ENCODE measurements at regions not wholly inside any gene's neighbourhood (a gene's known extent, or its start where the extent isn't known, plus 50 kb on each side); places are given as distances from the start of the nearest gene placed in this dataset.
"Not testable (repeated sequence)": the region's sequence is repeated elsewhere in the genome, so short reads cannot be mapped to it uniquely, and the experiment has no call there.

DNA sequence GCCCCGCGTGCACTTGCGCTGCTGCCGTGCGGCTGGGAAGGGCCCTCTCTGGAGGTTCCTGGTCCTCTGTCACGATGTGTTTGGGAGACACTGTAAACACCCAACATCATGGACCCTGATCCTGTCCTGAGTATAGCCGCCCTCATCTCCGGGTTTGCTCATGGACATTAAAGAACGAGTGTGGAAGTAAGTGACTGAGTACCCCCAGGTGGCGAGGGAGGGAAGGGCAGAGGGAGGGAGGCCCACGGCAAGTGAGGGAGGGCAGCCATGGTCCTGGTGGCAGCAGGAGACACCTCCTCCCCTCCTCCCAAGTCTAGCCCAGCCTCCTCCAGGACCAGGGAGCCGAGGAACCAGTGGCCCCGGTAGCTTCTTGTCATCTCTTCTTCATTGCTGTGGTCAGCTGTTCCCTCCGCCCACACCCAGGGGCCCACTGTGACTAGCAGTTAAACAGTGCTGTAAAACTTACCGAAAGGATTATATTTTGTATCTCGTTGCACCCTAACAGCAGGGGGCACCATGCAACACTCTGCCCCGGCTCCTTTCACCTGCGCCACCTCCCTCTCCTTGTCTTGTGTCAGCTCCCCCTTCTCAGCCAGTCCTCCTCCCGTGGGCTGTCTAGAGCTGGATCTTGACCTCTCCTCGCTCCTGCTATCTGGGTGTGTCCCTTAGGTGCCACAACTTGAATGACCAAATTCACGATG is 566.5 kb upstream of the B3GAT1 start:
- no peak for DNase-seq (ENCODE audit: low read depth)

DNA sequence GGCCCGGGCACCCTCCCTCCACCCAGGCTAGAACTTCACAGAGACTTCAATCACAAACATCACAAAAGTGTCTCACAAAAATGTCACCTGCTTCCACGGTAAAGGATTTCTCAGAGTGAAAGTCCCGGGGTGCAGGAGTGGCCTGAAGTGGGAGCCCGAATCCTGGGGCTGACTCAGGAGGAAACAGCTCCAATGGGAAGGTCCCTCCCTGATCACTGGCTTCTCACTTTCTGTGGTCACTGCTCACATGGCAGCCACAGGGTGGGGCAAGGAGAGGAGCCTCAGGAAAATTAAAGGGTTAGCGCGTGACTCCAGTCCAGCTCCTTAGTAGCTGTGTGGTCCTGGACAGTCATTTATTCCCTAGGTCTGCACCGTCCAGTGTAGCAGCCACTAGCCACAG is 564.5 kb upstream of the B3GAT1 start:
- no peak for DNase-seq (ENCODE audit: low read depth)

DNA sequence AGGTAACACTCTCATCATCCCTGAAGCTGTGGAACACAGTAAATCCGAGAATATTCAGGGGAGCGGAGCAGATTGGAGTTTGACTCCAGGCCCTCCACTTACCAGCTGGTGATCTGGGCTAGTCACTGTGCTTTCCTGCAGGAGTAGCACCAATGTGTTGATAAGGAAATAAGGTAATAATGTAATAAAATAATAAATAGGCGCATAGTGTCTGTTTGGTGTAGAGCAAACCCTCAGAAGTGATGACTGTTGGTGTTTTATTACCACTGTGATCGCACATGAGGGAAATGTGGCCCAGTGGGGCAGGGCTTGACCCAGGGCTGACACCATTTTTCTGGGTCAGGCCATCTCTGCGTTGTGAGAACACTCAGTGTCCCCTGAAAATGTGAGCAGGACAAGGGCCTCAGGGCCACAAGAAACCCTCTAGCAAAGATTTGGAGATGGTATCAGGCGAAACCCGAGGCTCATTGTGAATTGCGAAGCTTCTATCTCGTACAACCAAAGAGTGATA is 563.9 kb upstream of the B3GAT1 start:
- no peak for DNase-seq (ENCODE audit: low read depth)

DNA sequence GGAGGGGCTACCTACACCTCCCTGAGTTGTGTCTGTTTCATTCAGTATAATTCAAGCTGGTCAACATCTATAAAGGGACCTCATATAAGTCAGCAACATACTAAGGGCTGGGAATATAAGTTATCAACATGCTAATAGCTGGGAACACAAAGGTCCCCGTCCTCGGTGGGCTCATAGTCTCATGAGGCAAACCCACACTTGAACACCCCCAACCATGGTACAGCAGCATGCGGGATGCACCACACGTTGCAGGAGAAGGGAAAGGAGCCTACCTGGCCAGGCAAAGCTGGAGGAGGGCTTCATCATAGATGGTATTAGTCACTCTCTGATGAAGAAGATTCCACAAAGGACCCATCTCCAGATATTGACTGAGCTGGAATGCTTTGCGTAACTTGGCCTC is 561.8 kb upstream of the B3GAT1 start:
- no peak for DNase-seq (ENCODE audit: low read depth)

DNA sequence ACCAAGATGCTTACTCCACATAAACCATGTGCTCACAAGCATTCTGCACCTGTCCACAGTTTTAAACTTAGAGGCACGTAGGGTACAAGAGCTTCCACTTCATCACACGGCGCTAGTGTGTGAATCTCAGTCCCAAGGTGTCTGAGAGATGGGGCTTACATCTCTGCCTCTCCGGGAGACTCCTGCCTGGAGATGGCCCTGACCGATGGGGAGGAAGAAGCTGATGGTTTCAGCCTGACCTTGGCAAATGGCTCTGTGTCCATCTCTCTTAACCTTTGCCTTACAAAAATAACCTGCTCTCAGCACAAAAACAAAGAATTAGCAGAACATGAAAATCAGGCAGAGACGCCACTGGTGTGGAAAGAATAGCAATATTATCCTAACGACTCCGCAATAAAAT is 559.3 kb upstream of the B3GAT1 start:
- no peak for DNase-seq (ENCODE audit: low read depth)

DNA sequence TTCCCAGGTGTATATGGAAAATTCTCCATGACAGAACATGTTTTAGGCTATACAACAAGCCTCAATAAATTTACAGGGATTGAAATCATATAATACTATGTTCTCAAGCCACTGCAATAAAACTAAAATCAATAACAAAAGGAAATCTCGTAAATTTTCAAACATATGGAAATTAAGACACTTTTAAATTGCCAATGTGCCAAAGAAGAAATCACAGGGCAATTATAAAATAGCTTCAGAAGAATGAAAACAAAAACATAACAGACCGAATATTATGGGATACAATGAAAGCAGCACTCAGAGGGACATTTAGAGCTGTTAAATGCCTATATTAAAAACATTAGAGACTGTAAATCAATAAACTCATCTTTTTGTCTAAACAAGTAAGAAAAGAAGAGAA is 555.7 kb upstream of the B3GAT1 start:
- no peak for DNase-seq (ENCODE audit: low read depth)

DNA sequence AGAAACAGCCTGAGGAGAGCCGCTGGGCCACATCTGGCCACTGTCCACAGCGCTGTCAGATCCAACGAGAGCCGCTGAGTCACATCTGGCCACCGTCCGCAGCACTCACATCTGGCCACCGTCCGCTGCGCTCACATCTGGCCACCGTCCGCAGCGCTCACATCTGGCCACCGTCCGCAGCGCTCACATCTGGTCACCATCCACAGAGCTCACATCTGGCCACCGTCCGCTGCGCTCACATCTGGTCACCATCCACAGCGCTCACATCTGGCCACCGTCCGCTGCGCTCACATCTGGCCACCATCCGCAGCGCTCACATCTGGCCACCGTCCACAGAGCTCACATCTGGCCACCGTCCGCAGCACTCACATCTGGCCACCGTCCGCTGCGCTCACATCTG is 549.3 kb upstream of the B3GAT1 start:
- DNase-seq (ENCODE audit: low read depth) = not testable (repeated sequence)

DNA sequence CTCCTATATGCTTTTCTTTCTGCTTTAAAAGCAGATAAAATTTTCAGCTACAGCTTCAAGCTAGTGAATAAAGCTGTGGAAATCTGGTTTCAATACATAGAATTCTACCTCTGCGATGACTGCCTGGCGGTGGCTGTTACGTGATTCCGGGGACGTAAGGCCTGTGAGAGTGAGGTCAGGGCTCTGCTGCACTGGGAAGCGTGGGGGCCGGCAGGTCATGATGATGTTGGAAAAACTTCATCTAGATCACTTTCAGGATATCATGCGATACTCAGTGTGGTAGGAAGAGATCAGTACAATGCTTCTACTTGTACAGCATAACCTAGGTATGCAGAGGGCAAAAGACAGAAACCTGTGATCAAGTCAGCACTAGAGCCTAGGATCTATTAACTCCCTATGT is 546.8 kb upstream of the B3GAT1 start:
- no peak for DNase-seq (ENCODE audit: low read depth)

DNA sequence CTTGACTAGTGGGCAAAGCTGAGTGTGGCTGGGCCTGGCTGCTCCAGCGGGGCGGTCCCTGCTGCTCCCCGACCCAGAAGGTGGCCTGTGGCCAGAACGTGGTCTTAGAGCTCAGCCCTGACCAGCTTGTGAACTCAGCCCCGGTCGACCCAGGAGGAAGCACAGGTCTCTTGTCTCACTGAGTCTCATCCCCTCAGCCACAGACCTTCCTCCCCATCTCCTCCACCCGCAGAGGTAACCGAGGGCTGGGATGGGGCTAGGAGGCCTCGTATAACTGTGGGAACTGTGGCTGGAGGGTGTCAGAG is 546.2 kb upstream of the B3GAT1 start:
- DNase-seq (ENCODE audit: low read depth) = no peak

DNA sequence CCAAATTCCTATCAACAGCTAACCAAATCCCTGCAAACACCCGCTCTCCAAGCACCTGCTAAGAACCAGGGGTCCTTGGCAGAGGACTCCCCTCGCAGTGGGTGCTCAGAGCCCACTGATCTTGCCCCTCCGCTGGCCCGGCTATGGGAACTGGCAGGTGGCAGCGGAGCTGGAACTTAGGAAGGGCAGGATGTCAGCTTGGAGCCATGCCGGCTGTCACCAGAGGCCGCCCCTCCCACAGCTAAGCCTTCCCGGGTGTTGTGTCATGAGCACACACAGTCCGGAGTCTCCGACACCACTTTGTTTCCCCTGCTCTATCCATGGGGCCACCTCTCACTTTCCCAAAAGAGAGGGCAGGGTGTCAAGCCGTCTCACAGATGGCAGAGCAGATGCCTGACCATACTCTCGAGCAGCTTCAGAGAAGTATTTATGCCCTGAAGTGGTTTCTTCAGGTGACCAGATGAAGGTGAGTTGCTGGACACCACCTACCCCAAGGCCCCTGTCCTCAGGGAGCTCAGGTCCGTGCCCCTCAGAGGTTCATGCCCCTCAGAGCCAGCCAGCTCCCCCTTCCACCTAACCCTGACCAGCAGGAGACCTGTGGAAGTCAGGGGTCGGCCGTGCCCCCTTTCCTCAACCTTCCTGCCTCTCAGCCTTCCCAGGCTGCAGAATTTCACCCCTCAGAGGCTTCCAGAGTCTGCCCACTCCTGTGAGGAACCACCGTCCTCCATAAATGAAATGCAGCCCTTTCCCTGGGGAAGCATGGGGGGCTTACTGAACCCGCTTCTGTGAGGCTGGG is 545.7 kb upstream of the B3GAT1 start:
- no peak for DNase-seq (ENCODE audit: low read depth)

DNA sequence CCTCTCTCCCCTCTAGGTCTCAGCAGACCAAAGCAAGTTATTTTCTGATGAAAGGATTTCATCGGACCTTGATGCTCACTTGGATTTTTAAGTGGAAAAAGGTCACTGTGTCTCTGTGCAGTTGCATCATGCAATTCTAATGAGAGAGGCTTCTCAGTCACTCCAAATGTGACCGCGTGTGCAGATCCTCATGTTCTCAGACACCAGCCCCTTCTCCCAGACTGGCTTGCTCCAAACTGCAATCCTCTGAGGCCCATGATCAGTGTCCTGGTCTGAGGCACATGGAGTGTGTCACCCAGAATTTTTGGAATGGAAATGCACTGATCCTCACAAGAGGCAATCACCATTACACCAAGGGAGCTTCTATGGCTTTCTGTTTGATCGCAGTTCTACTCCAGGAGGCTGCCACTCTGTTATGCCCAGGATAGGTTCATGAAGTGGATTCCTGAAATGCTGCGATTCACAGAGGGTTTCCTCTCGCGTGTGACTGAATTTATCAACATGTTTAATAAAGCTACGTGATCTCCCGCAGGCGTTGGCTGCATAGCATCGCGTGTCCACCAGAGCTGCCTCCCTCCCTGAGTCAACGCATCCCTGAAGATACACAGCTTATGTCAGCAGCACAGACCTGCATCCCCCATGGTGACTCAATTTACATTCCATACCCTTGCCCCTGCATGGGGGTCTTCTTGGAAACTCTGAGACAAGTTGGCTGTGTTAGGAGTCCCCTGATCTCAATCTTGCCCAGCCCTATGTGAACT is 544.6 kb upstream of the B3GAT1 start:
- DNase-seq (ENCODE audit: low read depth) = no peak

DNA sequence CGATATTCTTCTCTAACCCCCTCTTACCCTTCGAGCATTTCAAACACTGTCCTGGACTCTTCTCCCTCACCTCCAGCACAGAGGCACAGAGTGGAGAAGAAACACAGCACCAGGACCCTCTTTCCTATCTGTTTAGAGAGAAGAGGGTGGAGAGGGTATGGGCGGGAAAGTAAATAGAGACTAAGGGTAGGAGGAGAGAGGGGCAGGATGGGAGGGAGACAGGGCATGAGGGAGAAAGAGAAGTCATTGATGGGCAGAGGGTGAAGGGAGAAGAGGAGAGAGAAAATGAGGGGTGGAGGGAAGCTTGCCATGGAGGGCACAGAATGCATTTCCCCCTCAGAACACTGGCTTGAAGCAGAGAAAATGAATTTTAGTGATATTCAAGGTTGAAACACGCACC is 543.9 kb upstream of the B3GAT1 start:
- DNase-seq (ENCODE audit: low read depth) = not testable (repeated sequence)

DNA sequence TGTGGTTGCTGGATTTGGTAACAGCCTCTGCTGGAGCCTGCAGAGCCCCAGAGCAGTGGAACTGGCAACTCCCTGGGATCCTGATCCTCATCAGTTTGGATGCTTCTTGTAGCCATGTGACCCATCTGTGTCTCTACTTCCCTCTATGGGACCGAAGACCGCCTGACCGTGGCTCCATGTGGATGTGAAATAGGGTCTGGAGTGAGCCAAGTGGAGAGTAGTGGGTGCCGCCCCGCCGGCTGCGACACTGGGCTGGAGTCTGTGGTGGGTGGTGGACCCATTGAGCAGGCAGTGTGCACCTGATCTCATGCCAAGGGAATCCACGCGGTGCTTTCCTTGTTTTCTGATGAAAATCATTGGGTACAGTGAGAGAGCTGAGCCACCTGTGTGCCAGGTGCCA is 543.2 kb upstream of the B3GAT1 start:
- no peak for DNase-seq (ENCODE audit: low read depth)

DNA sequence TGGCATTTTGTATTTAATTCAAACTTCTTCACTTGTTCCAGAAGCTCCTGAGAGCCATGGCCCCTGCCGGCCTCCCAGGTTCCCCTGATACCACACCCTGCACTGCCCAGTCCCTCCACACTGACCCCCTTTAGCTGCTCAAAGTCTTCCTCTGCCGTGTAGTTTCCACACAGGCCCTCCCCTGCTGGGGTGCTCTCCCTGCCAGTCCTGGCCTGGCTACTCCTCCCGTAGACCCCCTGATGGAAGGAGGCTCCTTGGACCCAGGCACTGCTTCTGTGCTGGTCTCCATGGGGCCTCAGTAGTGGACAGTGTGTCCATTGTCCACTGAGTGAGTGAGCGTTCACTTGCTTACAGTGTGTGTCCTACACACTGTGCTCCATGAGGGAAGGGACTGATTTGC is 542.4 kb upstream of the B3GAT1 start:
- DNase-seq (ENCODE audit: low read depth) = not testable (repeated sequence)

DNA sequence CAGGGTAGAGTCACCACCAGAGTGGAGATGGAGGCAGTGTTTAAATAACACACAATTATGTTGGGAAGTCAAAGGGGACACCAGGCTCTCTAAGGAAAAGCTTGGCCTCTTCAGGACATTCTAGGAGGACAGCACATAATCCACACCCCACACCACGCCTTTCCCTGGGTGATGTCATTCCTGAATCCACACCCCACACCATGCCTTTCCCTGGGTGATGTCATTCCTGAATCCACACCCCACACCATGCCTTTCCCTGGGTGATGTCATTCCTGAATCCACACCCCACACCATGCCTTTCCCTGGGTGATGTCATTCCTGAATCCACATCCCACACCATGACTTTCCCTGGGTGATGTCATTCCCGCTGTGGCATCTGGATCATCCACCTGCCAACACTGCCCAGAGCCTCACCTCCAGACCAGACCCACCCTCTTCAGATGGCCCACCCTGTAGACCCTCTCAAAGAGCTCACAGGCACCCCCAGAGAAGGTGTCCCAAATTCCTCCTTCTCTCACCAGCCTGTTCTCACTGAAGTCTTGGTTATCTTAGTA is 541.5 kb upstream of the B3GAT1 start:
- not testable (repeated sequence) for DNase-seq (ENCODE audit: low read depth)

DNA sequence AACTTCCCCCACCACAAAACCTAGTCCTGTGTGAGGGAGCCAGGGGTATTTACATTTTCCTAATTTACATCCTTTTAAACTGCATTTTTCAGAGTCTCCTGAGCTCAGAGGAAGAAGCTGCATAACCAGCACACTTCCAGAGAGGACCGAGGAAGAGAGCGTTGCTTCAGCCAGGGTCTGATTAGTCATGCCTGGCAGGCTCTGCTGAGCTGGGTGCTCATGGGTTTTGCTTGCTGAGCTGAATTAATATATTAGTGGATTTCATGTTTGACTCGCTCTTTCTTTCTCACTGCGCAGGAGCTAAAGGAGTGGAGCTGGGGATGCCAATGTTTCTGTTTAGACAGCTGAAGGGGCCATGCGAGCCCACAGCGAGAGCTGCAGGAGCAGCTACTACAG is 539.3 kb upstream of the B3GAT1 start:
- DNase-seq (ENCODE audit: low read depth) = peak; percentile 39

DNA sequence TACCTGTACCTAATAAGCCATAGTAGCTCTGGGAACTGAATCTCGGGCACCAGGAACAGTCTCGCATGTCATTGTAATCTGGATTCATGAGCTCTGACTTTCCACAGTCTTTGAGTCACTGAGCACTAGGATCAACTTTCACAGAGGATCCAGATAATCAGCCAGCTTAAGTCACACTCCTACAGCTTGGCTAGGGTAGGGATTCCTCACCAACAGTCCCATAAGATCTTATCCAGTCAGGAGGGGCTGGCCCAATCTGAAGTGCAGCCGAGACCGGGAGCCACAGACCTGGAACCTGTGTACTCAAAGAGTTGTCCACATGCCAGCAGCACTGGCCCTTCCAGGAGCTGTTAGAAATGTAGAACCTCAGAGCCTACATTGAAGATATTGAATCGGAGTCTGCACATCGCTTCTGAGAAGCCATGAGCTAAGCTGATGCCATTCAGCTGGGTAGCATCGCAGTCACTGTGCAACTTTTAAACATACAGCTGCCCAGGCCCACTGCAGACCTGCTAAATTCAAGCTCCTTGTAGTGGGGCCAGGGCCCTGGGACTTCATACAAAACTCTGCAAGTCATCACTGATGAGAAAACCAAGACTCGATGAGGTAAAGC is 538.8 kb upstream of the B3GAT1 start:
- DNase-seq (ENCODE audit: low read depth) = no peak

DNA sequence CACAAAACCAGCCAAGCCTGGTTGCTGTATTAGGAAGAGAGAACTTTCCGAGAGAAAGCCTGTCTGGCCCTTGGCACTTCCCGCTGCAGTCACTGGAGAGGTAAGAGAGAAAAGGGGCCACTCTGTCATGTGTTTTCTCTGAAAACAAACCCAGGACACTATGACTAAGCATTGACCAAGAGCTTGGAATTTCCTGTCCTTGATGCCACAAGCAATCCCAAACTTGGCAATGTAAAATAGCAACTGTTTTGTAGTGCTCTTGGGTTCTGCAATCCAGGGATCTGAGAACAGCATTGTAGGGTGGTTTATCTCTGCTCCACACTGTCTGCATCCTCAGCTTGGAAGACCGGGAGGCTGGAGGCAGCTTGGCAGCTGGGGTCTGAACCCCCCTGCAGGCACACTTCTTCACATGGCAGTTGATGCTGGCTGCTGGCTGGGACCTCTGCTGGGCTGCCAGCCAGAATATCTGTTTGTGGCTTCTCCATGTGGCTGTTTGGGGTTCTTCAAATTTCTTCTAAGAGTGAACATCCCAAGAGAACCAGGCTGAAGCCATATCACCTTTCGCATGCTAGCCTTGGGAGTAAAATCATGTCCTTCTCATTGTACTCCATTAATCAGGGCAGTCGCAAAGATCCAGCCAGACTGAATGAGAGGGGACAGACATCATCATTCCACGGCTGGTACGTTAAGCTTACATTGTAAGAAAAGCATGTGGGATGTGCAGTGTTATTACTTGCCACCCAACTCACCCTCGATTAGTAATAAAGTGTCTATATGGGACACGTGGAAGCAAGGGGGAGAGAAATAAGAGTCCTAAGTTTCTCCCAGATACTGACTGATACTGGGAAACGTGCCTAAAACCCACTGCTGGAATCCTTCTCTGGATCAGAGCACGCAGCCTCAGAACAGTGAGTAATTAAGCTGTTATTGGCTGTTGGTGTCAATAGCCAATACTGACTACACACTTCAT is 537.4 kb upstream of the B3GAT1 start:
- peak; percentile 8 for DNase-seq (ENCODE audit: low read depth)

DNA sequence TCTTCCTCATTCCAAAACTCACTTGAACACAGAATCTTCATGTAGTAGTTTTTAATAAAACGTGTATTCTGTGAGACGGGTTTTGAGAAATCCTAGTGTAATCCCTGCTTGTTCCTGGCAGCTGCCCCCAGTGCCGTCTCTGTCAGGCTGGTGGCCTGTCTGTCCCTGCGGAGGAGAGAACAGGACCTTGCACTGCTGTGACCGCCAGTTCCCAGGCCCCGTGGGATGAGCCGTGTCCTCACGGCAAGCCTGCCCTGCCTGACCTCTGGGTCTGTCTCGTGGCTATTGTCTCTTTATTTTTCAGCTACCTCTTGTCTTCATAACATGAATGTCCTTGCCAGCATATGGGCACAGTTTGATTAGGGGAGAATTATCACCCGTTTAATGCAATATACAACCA is 535.5 kb upstream of the B3GAT1 start:
- DNase-seq (ENCODE audit: low read depth) = no peak

DNA sequence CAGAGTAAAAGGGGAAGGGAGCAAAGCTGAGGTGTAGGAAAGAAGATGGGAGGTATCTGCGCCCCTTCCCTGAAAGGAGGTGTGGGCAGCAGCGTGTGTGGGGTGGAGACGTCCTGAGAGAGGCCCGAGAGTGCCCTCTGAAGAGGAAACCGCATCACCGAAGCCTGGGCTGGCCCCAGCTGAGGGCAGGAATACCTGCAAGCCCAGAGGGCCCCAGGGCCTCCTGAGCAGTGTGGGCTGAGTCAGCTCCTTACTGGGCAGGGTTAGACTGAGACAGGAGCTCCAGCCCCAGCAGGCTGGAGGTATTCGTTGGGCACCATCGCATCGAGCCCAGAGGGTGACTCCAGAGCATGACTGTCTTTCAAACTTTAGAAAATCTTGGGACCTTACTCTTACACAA is 534.0 kb upstream of the B3GAT1 start:
- DNase-seq (ENCODE audit: low read depth) = no peak

DNA sequence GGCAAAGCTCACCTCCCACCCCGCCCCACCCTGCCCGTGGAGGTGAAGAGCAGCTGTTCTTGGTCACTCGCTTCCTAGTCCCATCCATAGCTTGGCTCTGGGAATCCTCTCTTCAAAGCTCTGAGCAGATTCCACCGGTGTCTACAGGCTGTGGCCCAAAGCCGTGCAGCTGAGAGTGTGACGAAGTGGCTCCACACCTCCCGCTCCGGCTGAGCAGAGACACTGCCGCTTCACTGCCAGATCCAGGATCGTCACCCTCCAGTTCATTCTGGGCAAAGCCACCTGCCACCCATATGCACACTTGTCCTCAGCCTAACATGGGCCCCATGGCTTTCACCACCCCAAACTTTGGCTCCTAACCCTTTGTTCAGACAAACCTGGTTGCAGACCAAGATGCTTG is 532.9 kb upstream of the B3GAT1 start:
- DNase-seq (ENCODE audit: low read depth) = no peak

Data from fibroblast of the conjunctiva (primary cell).